ENCODE measurements at regions not wholly inside any gene's neighbourhood (a gene's known extent, or its start where the extent isn't known, plus 50 kb on each side); places are given as distances from the start of the nearest gene placed in this dataset.

GRCh38 chr12:107891967-107892366 lies 117.5 kb downstream of the ASCL4 start:
- no peak for TF ChIP-seq EZH2phosphoT487 (IDR thresholded peaks at IDR 0.05; ENCODE audit: borderline replicate concordance, low read depth, low read length)
- peak; percentile 65 for TF ChIP-seq CTCF (conservative IDR thresholded peaks at IDR 0.05; ENCODE audit: low read length)
- Histone ChIP-seq H3K9me3 (ENCODE audit: low read length) (no peaks in the 10 kb centered on the region), H4K20me1 (ENCODE audit: insufficient read depth, low read length) (no peaks in the 10 kb centered on the region), H3K4me1 (ENCODE audit: insufficient read depth, low read length, poor library complexity, severe bottlenecking) (no peaks in the 10 kb centered on the region), H3K27ac (ENCODE audit: low read depth, low read length, poor library complexity, severe bottlenecking) (no peak overlapping the region), H3K79me2 (ENCODE audit: insufficient read depth, low read depth, low read length) (no peaks in the 10 kb centered on the region), H2AFZ (ENCODE audit: low read length) (no peak overlapping the region), H3K4me3 (ENCODE audit: low read depth, low read length, poor library complexity, severe bottlenecking) (no peak overlapping the region), H3K4me2 (ENCODE audit: low read length) (no peak overlapping the region), H3K36me3 (ENCODE audit: insufficient read depth, low read length) (no peaks in the 10 kb centered on the region), H3K9me2 (ENCODE audit: insufficient read depth, low read length) (no peaks in the 10 kb centered on the region)
- CTCF ChIA-PET (ENCODE audit: unreplicated experiment): no interaction called here
- DNase-seq (ENCODE audit: low spot score): peak; percentile 27
- intact Hi-C loops (cut with micrococcal nuclease; ENCODE audit: unreplicated experiment): no loop called here
- BruUV-seq (replicated peaks): no TSS peak
- POLR2A ChIA-PET: no interaction called here

- TF ChIP-seq EZH2phosphoT487 (IDR thresholded peaks at IDR 0.05; ENCODE audit: borderline replicate concordance, low read depth, low read length) (no peak), CTCF (conservative IDR thresholded peaks at IDR 0.05; ENCODE audit: low read length) (no peak)
- Histone ChIP-seq H3K36me3 (ENCODE audit: insufficient read depth, low read length) (no peaks in the 10 kb centered on the region), H3K4me1 (ENCODE audit: insufficient read depth, low read length, poor library complexity, severe bottlenecking) (no peaks in the 10 kb centered on the region), H3K27ac (ENCODE audit: low read depth, low read length, poor library complexity, severe bottlenecking) (no peak overlapping the region), H3K79me2 (ENCODE audit: insufficient read depth, low read depth, low read length) (no peaks in the 10 kb centered on the region), H4K20me1 (ENCODE audit: insufficient read depth, low read length) (no peaks in the 10 kb centered on the region), H3K9me3 (ENCODE audit: low read length) (no peaks in the 10 kb centered on the region), H2AFZ (ENCODE audit: low read length) (no peak overlapping the region), H3K4me2 (ENCODE audit: low read length) (no peak overlapping the region), H3K4me3 (ENCODE audit: low read depth, low read length, poor library complexity, severe bottlenecking) (no peak overlapping the region), H3K9me2 (ENCODE audit: insufficient read depth, low read length) (no peaks in the 10 kb centered on the region)
- POLR2A ChIA-PET: no interaction called here
- intact Hi-C loops (cut with micrococcal nuclease; ENCODE audit: unreplicated experiment): no loop called here
- CTCF ChIA-PET (ENCODE audit: unreplicated experiment): no interaction called here
- DNase-seq (ENCODE audit: low spot score): no peak
- no TSS peak for BruUV-seq (replicated peaks)
Measured at GRCh38 chr12:107894589-107894988, 120.1 kb downstream of the ASCL4 start.

GRCh38 chr12:107895966-107896365 lies 121.5 kb downstream of the ASCL4 start:
- ChIA-PET CTCF (ENCODE audit: unreplicated experiment) (no interaction called here), POLR2A (no interaction called here)
- Histone ChIP-seq H3K79me2 (ENCODE audit: insufficient read depth, low read depth, low read length) (no peaks in the 10 kb centered on the region), H3K4me2 (ENCODE audit: low read length) (no peak overlapping the region), H4K20me1 (ENCODE audit: insufficient read depth, low read length) (no peaks in the 10 kb centered on the region), H3K4me3 (ENCODE audit: low read depth, low read length, poor library complexity, severe bottlenecking) (no peak overlapping the region), H2AFZ (ENCODE audit: low read length) (no peak overlapping the region), H3K36me3 (ENCODE audit: insufficient read depth, low read length) (no peaks in the 10 kb centered on the region), H3K4me1 (ENCODE audit: insufficient read depth, low read length, poor library complexity, severe bottlenecking) (no peaks in the 10 kb centered on the region), H3K9me2 (ENCODE audit: insufficient read depth, low read length) (no peaks in the 10 kb centered on the region), H3K9me3 (ENCODE audit: low read length) (no peaks in the 10 kb centered on the region), H3K27ac (ENCODE audit: low read depth, low read length, poor library complexity, severe bottlenecking) (no peak overlapping the region)
- intact Hi-C loops (cut with micrococcal nuclease; ENCODE audit: unreplicated experiment): no loop called here
- BruUV-seq (replicated peaks): no TSS peak
- DNase-seq (ENCODE audit: low spot score): no peak
- TF ChIP-seq CTCF (conservative IDR thresholded peaks at IDR 0.05; ENCODE audit: low read length): no peak
- TF ChIP-seq EZH2phosphoT487 (IDR thresholded peaks at IDR 0.05; ENCODE audit: borderline replicate concordance, low read depth, low read length): no peak
